RWPE1 (cell line): ENCODE measurements at regions not wholly inside any gene's neighbourhood (a gene's known extent, or its start where the extent isn't known, plus 50 kb on each side); places are given as distances from the start of the nearest gene placed in this dataset.

Experiments
- CTCF ChIA-PET: fragments of 350-600 bp; sonication (Branson Sonifier 250); formaldehyde crosslinking; extraction: SDS; loops from one replicate; lab custom pipeline; 2021; lab: Yijun Ruan, JAX
- POLR2A ChIA-PET: fragments of 400-600 bp; formaldehyde crosslinking; extraction: SDS; loops from one replicate; lab custom pipeline; 2020; ENCODE audit warnings: antibody characterized with exemption; ENCODE audit not compliant: low non-redundant PET; lab: Yijun Ruan, JAX
- DNase-seq: peaks from one replicate; pipeline ENCODE4 v3.0.0; 2012; ENCODE audit warnings: low spot score
- H3K27ac ChIP-seq: fragments of 450-650 bp; 2 replicates; pipeline ENCODE4 v1.5.1; 2017
- CTCF ChIP-seq: fragments of 450-650 bp; conservative IDR thresholded peaks from 2 replicates; pipeline ENCODE4 v1.5.1; 2017; ENCODE audit warnings: low read depth, mild to moderate bottlenecking

DNA sequence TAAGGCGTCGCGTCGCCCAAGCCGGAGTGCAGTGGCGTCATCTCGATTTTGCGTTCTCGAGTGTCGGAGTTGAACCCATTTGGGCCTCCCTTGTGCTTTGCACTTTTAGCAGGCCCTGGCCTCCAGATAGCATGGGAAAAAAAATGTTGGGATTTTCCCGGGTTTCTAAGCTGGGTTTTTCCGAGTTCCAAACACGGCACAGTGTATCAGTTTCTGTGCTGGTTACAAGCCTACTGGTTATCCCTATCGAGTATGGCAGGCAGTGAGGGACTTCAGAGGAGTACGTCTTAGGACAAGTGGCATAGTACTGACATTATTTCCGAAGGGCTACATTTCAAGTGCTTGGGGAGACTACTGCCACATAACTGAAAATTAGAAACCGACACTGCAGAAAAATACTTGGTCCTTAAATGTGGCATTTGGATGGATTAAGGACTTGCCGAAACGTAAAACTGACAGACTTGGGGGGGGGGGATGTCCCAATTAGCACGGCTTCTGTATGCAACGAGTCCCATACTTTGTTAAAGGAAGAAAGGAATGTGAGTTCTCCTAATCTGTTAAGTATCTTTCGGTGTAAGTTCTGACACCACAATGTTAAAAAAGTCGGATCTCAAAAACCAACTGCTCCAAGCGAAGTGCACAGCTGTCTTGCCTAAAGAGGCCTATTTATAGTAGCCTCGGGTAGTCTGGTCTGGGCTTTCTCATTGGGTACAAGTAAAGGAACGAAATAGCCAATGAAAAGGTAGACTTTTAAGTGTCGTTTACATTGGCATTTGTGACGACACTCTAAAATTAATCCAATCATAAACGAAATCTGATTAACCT lies 70.2 kb downstream of the HFE start:
- H3K27ac ChIP-seq, result peak overlapping the region; percentile 98
- TF ChIP-seq CTCF, result no peak
- CTCF ChIA-PET, result interaction anchor here (1.5 kb wide), 1 partner anchor 39 kb away, joined by 7 read pairs; a partner anchor contains a TSS
- peak; percentile 97 for DNase-seq
- POLR2A ChIA-PET, result interaction anchor here (0.6 to 5.5 kb wide), 12 partner anchors 10 to 990 kb away, joined by 3 to 94 read pairs (median 4); a partner anchor contains a TSS

- ChIA-PET CTCF (interaction anchor here (0.6 to 1.5 kb wide), 2 partner anchors 19 to 39 kb away, joined by 3 to 7 read pairs; a partner anchor contains a TSS), POLR2A (interaction anchor here (0.7 to 5.5 kb wide), 10 partner anchors 25 to 989 kb away, joined by 3 to 94 read pairs (median 4); a partner anchor contains a TSS)
- H3K27ac ChIP-seq, result peak overlapping the region; percentile 94
- no peak for DNase-seq
- no peak for TF ChIP-seq CTCF
Observed at GRCh38 chr6:26158076-26158580, 70.9 kb downstream of the HFE start.

DNA sequence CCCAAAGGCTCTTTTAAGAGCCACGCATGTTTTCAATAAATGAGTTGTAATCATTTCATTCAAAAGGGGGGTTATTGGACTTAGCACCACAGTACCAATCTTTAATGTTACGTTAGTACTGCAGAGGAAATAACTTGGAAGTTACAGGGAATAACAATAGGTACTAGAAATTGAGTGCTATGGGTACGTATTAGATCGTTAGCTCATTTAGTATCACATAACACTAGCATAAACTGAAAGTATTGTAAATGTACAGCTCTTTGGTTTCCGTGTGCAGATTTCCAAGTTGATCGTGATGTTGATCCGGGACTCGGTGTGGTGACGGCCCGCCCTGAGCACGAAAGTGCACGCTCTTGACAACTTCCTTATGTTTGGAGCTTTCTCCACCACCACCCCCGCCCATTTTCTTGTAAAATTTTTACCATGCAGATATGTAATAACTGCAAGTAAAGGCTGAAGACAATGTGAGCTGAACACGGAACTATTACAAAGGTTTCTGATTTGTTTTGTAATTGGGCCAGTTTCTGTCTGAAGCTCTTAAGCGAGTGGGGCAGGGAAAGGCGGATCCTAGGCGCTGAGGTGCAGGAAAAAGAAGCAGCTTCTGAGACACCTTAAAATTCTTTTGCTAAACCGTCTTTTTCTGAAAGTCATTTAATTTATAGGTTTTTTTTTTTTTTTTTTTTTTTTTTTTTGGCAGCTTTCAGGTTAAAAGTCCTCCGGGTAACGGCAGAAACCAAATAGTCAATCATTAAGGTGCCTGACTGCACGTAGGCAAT lies 71.5 kb downstream of the HFE start:
- ChIA-PET CTCF (interaction anchor here (0.6 to 1.5 kb wide), 6 partner anchors 9 to 156 kb away, joined by 3 to 7 read pairs (median 4); a partner anchor contains a TSS), POLR2A (interaction anchor here (0.6 to 5.5 kb wide), 11 partner anchors 24 to 143 kb away, joined by 3 to 94 read pairs (median 4); a partner anchor contains a TSS)
- peak overlapping the region; percentile 94 for H3K27ac ChIP-seq
- DNase-seq, result no peak
- TF ChIP-seq CTCF, result no peak

DNA sequence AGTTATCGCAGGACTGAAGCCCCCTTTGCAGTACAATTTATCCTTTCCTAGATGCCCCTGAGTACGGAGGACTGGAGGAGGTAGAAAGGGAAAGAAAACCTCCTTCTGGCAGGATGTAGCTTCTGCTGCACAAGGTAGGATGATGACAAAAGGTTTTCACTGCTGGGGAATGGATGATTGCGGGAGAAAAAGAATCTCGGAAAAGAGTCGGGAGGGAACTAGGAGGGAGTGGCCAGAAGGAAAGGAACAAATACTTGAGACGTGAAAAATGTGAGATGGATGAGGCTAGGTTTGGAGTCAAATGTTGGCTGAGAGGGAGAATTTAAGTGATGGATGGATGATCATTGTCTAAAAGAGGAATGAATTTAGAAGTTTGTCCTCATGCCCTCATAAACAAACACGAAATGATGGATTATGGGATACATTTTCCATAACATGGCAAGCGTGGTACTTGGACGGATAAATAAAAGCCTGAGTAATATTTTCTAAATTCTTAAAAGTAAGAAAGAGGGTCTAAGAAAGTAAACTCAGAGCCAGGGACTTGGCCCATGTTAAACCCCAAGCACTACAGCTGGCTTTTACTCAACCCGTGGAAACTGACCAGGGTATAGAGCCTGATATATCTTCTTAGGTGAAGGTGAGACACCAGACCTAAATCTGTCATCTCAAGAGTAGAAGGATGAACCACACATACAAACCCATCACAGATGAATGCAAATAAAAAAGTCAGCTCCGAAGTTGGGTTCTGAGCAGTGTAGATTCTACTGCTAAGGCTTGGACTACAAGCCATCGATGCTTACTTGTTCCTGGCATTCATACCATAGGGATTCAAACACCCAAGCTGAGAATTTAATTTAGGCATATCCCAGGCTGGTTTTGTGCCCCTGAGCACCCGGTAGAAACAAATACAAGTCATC lies 72.4 kb downstream of the HFE start:
- ChIA-PET CTCF (interaction anchor here (0.6 to 1.3 kb wide), 5 partner anchors 9 to 156 kb away, joined by 3 to 7 read pairs (median 5); a partner anchor contains a TSS), POLR2A (interaction anchor here (0.6 to 5.5 kb wide), 6 partner anchors 23 to 133 kb away, joined by 3 to 94 read pairs (median 8); a partner anchor contains a TSS)
- DNase-seq, result no peak
- peak overlapping the region; percentile 94; the same call in 1 of the 2 replicates for H3K27ac ChIP-seq
- TF ChIP-seq CTCF, result no peak

DNA sequence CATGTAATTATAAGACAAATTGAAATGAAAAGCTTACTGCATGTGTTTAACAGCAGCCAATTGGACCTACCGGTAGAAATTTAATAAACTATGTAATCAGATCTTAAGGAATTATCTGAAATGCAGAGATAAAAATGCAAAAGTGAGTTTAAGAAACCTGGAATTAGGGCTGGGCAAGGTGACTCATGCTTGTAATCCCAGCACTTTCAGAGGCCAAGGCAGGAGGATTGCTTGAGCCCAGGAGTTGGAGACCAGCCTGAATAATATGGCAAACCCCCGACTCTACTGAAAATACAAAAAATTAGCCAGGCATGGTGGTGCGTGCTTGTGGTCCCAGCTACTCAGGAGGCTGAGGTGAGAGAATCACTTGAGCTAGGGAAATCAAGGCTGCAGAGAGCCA lies 74.1 kb downstream of the HFE start:
- H3K27ac ChIP-seq, result peak overlapping the region; percentile 54
- DNase-seq, result no peak
- POLR2A ChIA-PET, result no interaction called here
- CTCF ChIA-PET, result interaction anchor here (0.7 kb wide), 1 partner anchor 35 kb away, joined by 3 read pairs; no protein-coding TSS in a partner anchor
- TF ChIP-seq CTCF, result no peak
